WI38 (cell line): ENCODE measurements at regions not wholly inside any gene's neighbourhood (a gene's known extent, or its start where the extent isn't known, plus 50 kb on each side); places are given as distances from the start of the nearest gene placed in this dataset.

Experiments
- H3K4me3 ChIP-seq: 2 replicates; pipeline ENCODE4 v1.5.1; 2011; ENCODE audit warnings: low read depth, mild to moderate bottlenecking, control low read depth, low read length
- TF ChIP-seq, protein P1 (sequence below): IDR thresholded peaks from 2 replicates; pipeline ENCODE4 v1.5.1; 2012; ENCODE audit warnings: low read depth, mild to moderate bottlenecking, control low read depth, low read length

DNA sequence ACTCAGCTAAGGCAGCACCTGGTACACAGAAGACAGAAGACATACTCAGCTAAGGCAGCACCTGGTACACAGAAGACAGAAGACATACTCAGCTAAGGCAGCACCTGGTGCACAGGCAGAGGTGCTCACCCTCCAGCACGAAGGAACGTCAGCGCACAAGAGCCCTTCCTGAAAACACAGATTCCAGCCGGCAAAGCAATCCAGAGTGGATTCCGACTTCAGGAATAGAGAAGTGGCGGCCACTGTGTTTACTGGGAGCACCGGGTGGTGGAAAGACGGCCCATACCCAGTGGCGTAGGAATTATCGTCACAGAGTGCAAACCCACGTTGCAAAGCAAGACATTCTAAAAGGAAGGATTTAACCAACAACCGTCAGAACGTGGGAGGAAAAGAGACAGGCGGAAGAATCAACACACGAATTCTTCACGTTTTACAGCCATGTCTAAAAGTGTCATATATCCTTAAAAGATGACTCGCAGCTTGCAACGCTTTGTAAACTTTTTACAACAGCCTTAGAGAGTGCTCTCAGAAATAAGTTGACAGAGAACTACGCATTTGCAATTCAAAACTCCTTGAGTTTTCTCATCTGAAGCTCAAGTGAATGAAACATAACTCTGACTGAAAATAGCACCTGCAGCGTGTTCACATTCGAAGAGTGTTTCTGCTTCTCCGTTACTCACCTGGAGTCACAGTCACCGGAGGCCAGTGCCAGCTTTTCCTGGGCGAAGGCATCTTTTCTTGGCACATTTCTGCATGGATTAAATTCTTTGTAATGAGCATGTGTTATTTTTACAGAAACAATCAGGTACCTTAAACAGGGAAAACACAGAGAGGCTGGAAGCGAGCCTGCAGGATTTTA is 55.8 kb upstream of the GALNT9 start:
- TF ChIP-seq, protein P1, sequence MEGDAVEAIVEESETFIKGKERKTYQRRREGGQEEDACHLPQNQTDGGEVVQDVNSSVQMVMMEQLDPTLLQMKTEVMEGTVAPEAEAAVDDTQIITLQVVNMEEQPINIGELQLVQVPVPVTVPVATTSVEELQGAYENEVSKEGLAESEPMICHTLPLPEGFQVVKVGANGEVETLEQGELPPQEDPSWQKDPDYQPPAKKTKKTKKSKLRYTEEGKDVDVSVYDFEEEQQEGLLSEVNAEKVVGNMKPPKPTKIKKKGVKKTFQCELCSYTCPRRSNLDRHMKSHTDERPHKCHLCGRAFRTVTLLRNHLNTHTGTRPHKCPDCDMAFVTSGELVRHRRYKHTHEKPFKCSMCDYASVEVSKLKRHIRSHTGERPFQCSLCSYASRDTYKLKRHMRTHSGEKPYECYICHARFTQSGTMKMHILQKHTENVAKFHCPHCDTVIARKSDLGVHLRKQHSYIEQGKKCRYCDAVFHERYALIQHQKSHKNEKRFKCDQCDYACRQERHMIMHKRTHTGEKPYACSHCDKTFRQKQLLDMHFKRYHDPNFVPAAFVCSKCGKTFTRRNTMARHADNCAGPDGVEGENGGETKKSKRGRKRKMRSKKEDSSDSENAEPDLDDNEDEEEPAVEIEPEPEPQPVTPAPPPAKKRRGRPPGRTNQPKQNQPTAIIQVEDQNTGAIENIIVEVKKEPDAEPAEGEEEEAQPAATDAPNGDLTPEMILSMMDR, result no peak
- H3K4me3 ChIP-seq, result no peak overlapping the region

GRCh38 chr12:132380641-132381040 is 51.3 kb upstream of the GALNT9 start:
- TF ChIP-seq, protein P1, result no peak
- H3K4me3 ChIP-seq, result no peak overlapping the region

DNA sequence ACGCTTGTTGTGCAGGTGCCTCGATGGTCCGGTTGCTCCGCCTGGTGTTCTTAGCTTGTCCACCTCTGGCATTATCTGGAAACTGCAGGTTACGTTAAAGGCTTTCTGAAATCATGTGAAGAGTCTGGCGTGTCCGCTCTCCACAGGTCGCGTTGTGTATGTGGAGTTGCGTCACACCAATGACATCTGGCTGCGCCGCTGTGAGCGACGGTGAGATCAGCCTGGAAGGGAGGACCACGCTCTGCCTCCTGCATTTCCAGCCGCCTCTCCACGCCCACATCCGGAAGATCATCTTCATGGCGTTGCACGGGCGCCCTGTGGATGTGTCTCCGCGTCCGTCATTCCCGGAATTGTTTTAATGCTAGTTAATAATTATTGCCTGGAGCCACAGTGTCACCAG is 50.6 kb upstream of the GALNT9 start:
- TF ChIP-seq, protein P1, result no peak
- H3K4me3 ChIP-seq, result no peak overlapping the region

DNA sequence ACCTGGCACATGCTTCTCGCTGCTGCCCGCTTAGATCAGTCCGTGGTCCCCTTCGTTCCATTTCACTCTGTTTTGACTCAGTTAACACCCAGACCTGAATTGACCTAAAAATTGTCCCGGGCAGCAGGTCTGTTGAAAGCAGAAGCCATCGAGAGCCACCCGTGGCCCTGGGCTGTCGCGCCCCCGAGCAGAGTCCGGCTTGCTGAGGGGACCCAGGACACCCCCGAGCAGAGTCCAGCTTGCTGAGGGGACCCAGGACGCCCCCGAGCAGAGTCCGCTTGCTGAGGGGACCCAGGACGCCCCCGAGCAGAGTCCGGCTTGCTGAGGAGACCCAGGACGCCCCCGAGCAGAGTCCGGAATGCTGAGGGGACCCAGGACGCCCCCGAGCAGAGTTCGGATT is 50.2 kb upstream of the GALNT9 start:
- TF ChIP-seq, protein P1, result no peak
- no peak overlapping the region for H3K4me3 ChIP-seq
